ENCODE measurements at regions not wholly inside any gene's neighbourhood (a gene's known extent, or its start where the extent isn't known, plus 50 kb on each side); places are given as distances from the start of the nearest gene placed in this dataset.

DNA sequence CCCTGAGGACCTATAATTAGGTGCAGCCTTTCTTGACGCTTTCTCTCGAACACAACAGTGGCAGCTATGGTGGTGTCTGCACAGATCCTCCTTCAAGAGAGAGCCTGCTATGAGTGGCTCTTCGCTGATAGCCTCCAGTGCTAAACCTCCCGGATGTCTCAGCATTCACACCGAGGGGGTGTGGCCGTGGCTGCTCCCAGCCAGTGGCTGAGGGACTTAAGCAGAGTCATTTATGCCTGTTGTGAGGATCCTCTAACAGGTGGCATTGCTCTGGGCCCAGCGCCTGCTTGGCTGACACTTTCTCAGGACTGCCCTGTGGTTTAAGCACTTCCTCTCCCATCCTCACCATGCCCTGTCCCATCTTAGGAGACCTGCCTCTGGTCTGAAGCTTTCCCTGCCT is 592.0 kb upstream of the LRRTM1 start:
- TF ChIP-seq, protein P1, sequence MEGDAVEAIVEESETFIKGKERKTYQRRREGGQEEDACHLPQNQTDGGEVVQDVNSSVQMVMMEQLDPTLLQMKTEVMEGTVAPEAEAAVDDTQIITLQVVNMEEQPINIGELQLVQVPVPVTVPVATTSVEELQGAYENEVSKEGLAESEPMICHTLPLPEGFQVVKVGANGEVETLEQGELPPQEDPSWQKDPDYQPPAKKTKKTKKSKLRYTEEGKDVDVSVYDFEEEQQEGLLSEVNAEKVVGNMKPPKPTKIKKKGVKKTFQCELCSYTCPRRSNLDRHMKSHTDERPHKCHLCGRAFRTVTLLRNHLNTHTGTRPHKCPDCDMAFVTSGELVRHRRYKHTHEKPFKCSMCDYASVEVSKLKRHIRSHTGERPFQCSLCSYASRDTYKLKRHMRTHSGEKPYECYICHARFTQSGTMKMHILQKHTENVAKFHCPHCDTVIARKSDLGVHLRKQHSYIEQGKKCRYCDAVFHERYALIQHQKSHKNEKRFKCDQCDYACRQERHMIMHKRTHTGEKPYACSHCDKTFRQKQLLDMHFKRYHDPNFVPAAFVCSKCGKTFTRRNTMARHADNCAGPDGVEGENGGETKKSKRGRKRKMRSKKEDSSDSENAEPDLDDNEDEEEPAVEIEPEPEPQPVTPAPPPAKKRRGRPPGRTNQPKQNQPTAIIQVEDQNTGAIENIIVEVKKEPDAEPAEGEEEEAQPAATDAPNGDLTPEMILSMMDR (IDR thresholded peaks at IDR 0.05) = no peak
- TF ChIP-seq ZFX (IDR thresholded peaks at IDR 0.05; ENCODE audit: borderline replicate concordance) = no peak

Measured in 22Rv1 (cell line).